GM12878 (cell line): ENCODE measurements at regions not wholly inside any gene's neighbourhood (a gene's known extent, or its start where the extent isn't known, plus 50 kb on each side); places are given as distances from the start of the nearest gene placed in this dataset.

Source experiments
- ATAC-seq: fragments of 200-7000 bp; cut with Tn5 transposase; 3 replicates; pipeline ENCODE4 v1.9.1; 2020; ENCODE audit warnings: mild to moderate bottlenecking, moderate library complexity
- BruUV-seq: library from RNA; stranded (reverse); fragments of 400-500 nt; replicated peaks from 2 replicates; lab custom pipeline; 2021; lab: Mats Ljungman, UMichigan
- CTCF ChIA-PET: fragments of 300-600 bp; sonication (Branson Sonifier 250); formaldehyde crosslinking; extraction: SDS; loops from one replicate; lab custom pipeline; 2021; ENCODE audit warnings: inconsistent platforms; lab: Yijun Ruan, JAX
- POLR2A ChIA-PET: fragments of 350-600 bp; formaldehyde crosslinking; extraction: SDS; loops from one replicate; lab custom pipeline; 2021; ENCODE audit warnings: inconsistent platforms; lab: Charles Lee
- RAD21 ChIA-PET: fragments of 300-600 bp; sonication (Branson Sonifier 250); formaldehyde crosslinking; loops from one replicate; lab custom pipeline; 2023; ENCODE audit warnings: antibody characterized with exemption; ENCODE audit not compliant: unreplicated experiment; lab: Charles Lee
- SMC1A ChIA-PET: fragments of 300-600 bp; sonication (Branson Sonifier 250); formaldehyde crosslinking; loops from one replicate; lab custom pipeline; 2023; ENCODE audit not compliant: unreplicated experiment, uncharacterized antibody; lab: Charles Lee
- DNase-seq: peaks from one replicate; pipeline ENCODE4 v3.0.0-alpha.2; 2011; ENCODE audit warnings: low read depth, low spot score
- FAIRE-seq: peaks from 3 replicates; lab custom pipeline; 2011; peaks lifted over from hg19 to GRCh38; lab: Jason Lieb, UNC
- H2AFZ ChIP-seq: 2 replicates; pipeline ENCODE4 v1.6.0; 2011; ENCODE audit warnings: low read depth, low read length, control low read depth; ENCODE audit not compliant: control insufficient read depth
- H3K27ac ChIP-seq: 2 replicates; pipeline ENCODE4 v1.5.1; 2011; ENCODE audit warnings: control low read depth; ENCODE audit not compliant: control insufficient read depth, insufficient read depth
- H3K27me3 ChIP-seq, 2 experiments: replicated peaks in 1 of 2; 2 replicates each; pipeline versions ENCODE4 v1.6.0 to v1.6.1; 2011; ENCODE audit warnings: low read length in 1 of 2; ENCODE audit not compliant: control insufficient read depth in 2 of 2, insufficient read depth in 2 of 2
- H3K36me3 ChIP-seq, 2 experiments: 2 replicates each; pipeline ENCODE4 v1.5.1; 2011; ENCODE audit warnings: low read length in 1 of 2; ENCODE audit not compliant: control insufficient read depth in 2 of 2, insufficient read depth in 2 of 2
- H3K4me1 ChIP-seq: 2 replicates; pipeline ENCODE4 v1.6.1; 2011; ENCODE audit warnings: mild to moderate bottlenecking, low read length, moderate library complexity, mixed read lengths; ENCODE audit not compliant: control insufficient read depth, insufficient read depth
- H3K4me2 ChIP-seq: 2 replicates; pipeline ENCODE4 v1.6.0; 2011; ENCODE audit warnings: control low read depth; ENCODE audit not compliant: control insufficient read depth, insufficient read depth
- H3K4me3 ChIP-seq: fragments of 200-600 bp; sonication (generic); 2 replicates; pipeline ENCODE4 v1.5.1; 2016
- H3K79me2 ChIP-seq: 2 replicates; pipeline ENCODE4 v1.6.0; 2011; ENCODE audit warnings: low read length; ENCODE audit not compliant: control insufficient read depth, insufficient read depth
- H3K9ac ChIP-seq: 2 replicates; pipeline ENCODE4 v1.8.0; 2011; ENCODE audit warnings: low read length, control low read depth, mixed read lengths; ENCODE audit not compliant: control insufficient read depth, insufficient read depth
- H3K9me3 ChIP-seq: replicated peaks from 3 replicates; pipeline ENCODE4 v1.5.1; 2011; ENCODE audit warnings: mild to moderate bottlenecking, low read length; ENCODE audit not compliant: control insufficient read depth, insufficient read depth
- H4K20me1 ChIP-seq: 2 replicates; pipeline ENCODE4 v1.6.0; 2011; ENCODE audit not compliant: control insufficient read depth, insufficient read depth
- BMI1 ChIP-seq: fragments of 450-650 bp; IDR thresholded peaks from 2 replicates; pipeline ENCODE4 v1.6.1; 2016; ENCODE audit warnings: mild to moderate bottlenecking, moderate library complexity, borderline replicate concordance
- CBFB ChIP-seq: IDR thresholded peaks from 2 replicates; pipeline ENCODE4 v1.6.1; 2016; ENCODE audit warnings: antibody characterized with exemption, low read depth
- CTCF ChIP-seq, 3 experiments: IDR thresholded peaks in 2 of 3; conservative IDR thresholded peaks in 1 of 3; 2 replicates each; pipeline ENCODE4 v1.5.1; 2011; ENCODE audit warnings: low read depth in 3 of 3, low read length in 3 of 3, mild to moderate bottlenecking in 3 of 3, control low read depth in 2 of 3, moderate library complexity in 2 of 3, inconsistent platforms in 1 of 3, mixed read lengths in 1 of 3; ENCODE audit not compliant: control insufficient read depth in 2 of 3, insufficient read depth in 1 of 3; ENCODE audit errors: extremely low read depth in 1 of 3
- ETV6 ChIP-seq, 2 experiments: fragments of 450-650 bp in 1 of 2; IDR thresholded peaks in 1 of 2; conservative IDR thresholded peaks in 1 of 2; 2 replicates each; pipeline ENCODE4 v1.6.1; 2014; ENCODE audit warnings: antibody characterized with exemption in 1 of 2, borderline replicate concordance in 1 of 2, low read depth in 1 of 2, mild to moderate bottlenecking in 1 of 2, moderate library complexity in 1 of 2
- KDM1A ChIP-seq: fragments of 200-600 bp; sonication (generic); IDR thresholded peaks from 2 replicates; pipeline ENCODE4 v1.6.1; 2016; ENCODE audit warnings: borderline replicate concordance
- MEF2B ChIP-seq: fragments of 450-650 bp; IDR thresholded peaks from 2 replicates; pipeline ENCODE4 v1.6.1; 2018; ENCODE audit warnings: mild to moderate bottlenecking, moderate library complexity; ENCODE audit not compliant: partially characterized antibody, poor library complexity, severe bottlenecking
- MTA2 ChIP-seq: fragments of 450-650 bp; IDR thresholded peaks from 2 replicates; pipeline ENCODE4 v1.6.1; 2016; ENCODE audit warnings: low read depth, mild to moderate bottlenecking, moderate library complexity
- NRF1 ChIP-seq: conservative IDR thresholded peaks from 2 replicates; pipeline ENCODE4 v1.6.1; 2011; ENCODE audit warnings: mild to moderate bottlenecking, low read depth, low read length, improper control_type of control experiment
- PML ChIP-seq: IDR thresholded peaks from 2 replicates; pipeline ENCODE4 v1.6.1; 2012; ENCODE audit warnings: low read length, inconsistent platforms
- POLR2A ChIP-seq: IDR thresholded peaks from 2 replicates; pipeline ENCODE4 v1.6.1; 2011; ENCODE audit warnings: low read depth, mild to moderate bottlenecking, low read length
- SRF ChIP-seq, 2 experiments: IDR thresholded peaks; 2 replicates each; pipeline ENCODE4 v1.6.1; 2011; ENCODE audit warnings: low read depth in 2 of 2, low read length in 2 of 2, mild to moderate bottlenecking in 1 of 2, moderate library complexity in 1 of 2
- SUPT20H ChIP-seq: IDR thresholded peaks from 2 replicates; pipeline ENCODE4 v1.6.1; 2011; ENCODE audit warnings: low read depth, mild to moderate bottlenecking, low read length, moderate library complexity, borderline replicate concordance; ENCODE audit not compliant: control insufficient read depth
- ZNF24 ChIP-seq: fragments of 450-650 bp; IDR thresholded peaks from 2 replicates; pipeline ENCODE4 v1.6.1; 2017; ENCODE audit warnings: antibody characterized with exemption, mild to moderate bottlenecking
- WGBS: methylation state at CpG from one replicate; pipeline ENCODE4 v1.1.6; 2016; ENCODE audit warnings: low lambda C conversion rate; ENCODE audit not compliant: insufficient replicate concordance, insufficient coverage; ENCODE audit errors: missing lambda C conversion rate; 5-methylcytosine and 5-hydroxymethylcytosine counted together
- in situ Hi-C: fragments of 300-500 bp; cut with MboI; formaldehyde crosslinking; loops from 9 replicates; pipeline ENCODE4 v1.14.3; 2018; ENCODE audit warnings: mixed read lengths
- intact Hi-C: fragments of 100-400 bp; cut with micrococcal nuclease; formaldehyde crosslinking; loops from one replicate; pipeline ENCODE4 v1.14.2; 2022; ENCODE audit not compliant: unreplicated experiment
- TF ChIP-seq, protein P1 (sequence below): fragments of 150-350 bp; IDR thresholded peaks from 2 replicates; pipeline ENCODE4 v1.6.1; 2016; ENCODE audit warnings: low read depth, low read length
- TF ChIP-seq, protein P2 (sequence below): IDR thresholded peaks from 2 replicates; pipeline ENCODE4 v1.6.1; 2011; ENCODE audit warnings: low read depth, low read length, improper control_type of control experiment, borderline replicate concordance
- TF ChIP-seq, protein P3 (sequence below): fragments of 450-650 bp; IDR thresholded peaks from 2 replicates; pipeline ENCODE4 v1.6.1; 2017; ENCODE audit warnings: mild to moderate bottlenecking
- TF ChIP-seq, protein P4 (sequence below): IDR thresholded peaks from 2 replicates; pipeline ENCODE4 v1.6.1; 2012; ENCODE audit warnings: low read depth, low read length, improper control_type of control experiment

GRCh38 chrX:23251043-23251442 is 83.6 kb upstream of the PTCHD1 start:
- ChIA-PET SMC1A (no interaction called here), CTCF (no interaction called here), RAD21 (no interaction called here), POLR2A (no interaction called here)
- no peaks in the 10 kb centered on the region for H3K9me3 ChIP-seq
- H3K79me2 ChIP-seq = no peaks in the 10 kb centered on the region
- FAIRE-seq = no peak
- H3K4me1 ChIP-seq = no peaks in the 10 kb centered on the region
- 7% methylated on average over 1 of the region's 1 CpG for WGBS
- TF ChIP-seq MTA2 = no peak
- TF ChIP-seq ETV6 (conservative IDR thresholded peaks at IDR 0.05 in 1 of 2, IDR thresholded peaks at IDR 0.05 in 1 of 2; ENCODE audit: borderline replicate concordance in 1 of 2, low read depth in 1 of 2) = no peak
- no peak for TF ChIP-seq SRF (IDR thresholded peaks at IDR 0.05; ENCODE audit: low read depth in 2 of 2, low read length in 2 of 2)
- TF ChIP-seq, protein P1, sequence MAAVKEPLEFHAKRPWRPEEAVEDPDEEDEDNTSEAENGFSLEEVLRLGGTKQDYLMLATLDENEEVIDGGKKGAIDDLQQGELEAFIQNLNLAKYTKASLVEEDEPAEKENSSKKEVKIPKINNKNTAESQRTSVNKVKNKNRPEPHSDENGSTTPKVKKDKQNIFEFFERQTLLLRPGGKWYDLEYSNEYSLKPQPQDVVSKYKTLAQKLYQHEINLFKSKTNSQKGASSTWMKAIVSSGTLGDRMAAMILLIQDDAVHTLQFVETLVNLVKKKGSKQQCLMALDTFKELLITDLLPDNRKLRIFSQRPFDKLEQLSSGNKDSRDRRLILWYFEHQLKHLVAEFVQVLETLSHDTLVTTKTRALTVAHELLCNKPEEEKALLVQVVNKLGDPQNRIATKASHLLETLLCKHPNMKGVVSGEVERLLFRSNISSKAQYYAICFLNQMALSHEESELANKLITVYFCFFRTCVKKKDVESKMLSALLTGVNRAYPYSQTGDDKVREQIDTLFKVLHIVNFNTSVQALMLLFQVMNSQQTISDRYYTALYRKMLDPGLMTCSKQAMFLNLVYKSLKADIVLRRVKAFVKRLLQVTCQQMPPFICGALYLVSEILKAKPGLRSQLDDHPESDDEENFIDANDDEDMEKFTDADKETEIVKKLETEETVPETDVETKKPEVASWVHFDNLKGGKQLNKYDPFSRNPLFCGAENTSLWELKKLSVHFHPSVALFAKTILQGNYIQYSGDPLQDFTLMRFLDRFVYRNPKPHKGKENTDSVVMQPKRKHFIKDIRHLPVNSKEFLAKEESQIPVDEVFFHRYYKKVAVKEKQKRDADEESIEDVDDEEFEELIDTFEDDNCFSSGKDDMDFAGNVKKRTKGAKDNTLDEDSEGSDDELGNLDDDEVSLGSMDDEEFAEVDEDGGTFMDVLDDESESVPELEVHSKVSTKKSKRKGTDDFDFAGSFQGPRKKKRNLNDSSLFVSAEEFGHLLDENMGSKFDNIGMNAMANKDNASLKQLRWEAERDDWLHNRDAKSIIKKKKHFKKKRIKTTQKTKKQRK = no peak
- TF ChIP-seq, protein P2, sequence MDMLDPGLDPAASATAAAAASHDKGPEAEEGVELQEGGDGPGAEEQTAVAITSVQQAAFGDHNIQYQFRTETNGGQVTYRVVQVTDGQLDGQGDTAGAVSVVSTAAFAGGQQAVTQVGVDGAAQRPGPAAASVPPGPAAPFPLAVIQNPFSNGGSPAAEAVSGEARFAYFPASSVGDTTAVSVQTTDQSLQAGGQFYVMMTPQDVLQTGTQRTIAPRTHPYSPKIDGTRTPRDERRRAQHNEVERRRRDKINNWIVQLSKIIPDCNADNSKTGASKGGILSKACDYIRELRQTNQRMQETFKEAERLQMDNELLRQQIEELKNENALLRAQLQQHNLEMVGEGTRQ = no peak
- no peak for TF ChIP-seq POLR2A
- TF ChIP-seq BMI1 = no peak
- no peak for TF ChIP-seq SUPT20H
- TF ChIP-seq KDM1A = no peak
- TF ChIP-seq, protein P3, sequence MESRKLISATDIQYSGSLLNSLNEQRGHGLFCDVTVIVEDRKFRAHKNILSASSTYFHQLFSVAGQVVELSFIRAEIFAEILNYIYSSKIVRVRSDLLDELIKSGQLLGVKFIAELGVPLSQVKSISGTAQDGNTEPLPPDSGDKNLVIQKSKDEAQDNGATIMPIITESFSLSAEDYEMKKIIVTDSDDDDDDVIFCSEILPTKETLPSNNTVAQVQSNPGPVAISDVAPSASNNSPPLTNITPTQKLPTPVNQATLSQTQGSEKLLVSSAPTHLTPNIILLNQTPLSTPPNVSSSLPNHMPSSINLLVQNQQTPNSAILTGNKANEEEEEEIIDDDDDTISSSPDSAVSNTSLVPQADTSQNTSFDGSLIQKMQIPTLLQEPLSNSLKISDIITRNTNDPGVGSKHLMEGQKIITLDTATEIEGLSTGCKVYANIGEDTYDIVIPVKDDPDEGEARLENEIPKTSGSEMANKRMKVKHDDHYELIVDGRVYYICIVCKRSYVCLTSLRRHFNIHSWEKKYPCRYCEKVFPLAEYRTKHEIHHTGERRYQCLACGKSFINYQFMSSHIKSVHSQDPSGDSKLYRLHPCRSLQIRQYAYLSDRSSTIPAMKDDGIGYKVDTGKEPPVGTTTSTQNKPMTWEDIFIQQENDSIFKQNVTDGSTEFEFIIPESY = no peak
- TF ChIP-seq PML = no peak
- no peak for TF ChIP-seq CTCF (IDR thresholded peaks at IDR 0.05 in 2 of 3, conservative IDR thresholded peaks at IDR 0.05 in 1 of 3; ENCODE audit: control insufficient read depth in 2 of 3, extremely low read depth in 1 of 3, insufficient read depth in 1 of 3, low read depth in 3 of 3, low read length in 3 of 3)
- TF ChIP-seq, protein P4, sequence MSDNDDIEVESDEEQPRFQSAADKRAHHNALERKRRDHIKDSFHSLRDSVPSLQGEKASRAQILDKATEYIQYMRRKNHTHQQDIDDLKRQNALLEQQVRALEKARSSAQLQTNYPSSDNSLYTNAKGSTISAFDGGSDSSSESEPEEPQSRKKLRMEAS = no peak
- no peak for TF ChIP-seq NRF1
- TF ChIP-seq ZNF24 = no peak
- no peak for TF ChIP-seq MEF2B
- no peak for TF ChIP-seq CBFB
- in situ Hi-C loops (no loop called here), intact Hi-C loops (no loop called here)
- H4K20me1 ChIP-seq = no peaks in the 10 kb centered on the region
- no peaks in the 10 kb centered on the region for H3K36me3 ChIP-seq
- no peak overlapping the region for H3K27ac ChIP-seq
- H3K27me3 ChIP-seq = no peaks in the 10 kb centered on the region
- no peak overlapping the region for H3K4me3 ChIP-seq
- BruUV-seq = no TSS peak
- H3K9ac ChIP-seq = no peak overlapping the region
- no peak overlapping the region for H2AFZ ChIP-seq
- DNase-seq = no peak
- H3K4me2 ChIP-seq = no peak overlapping the region
- no peak for ATAC-seq
